GM18907 (cell line): ENCODE measurements at regions not wholly inside any gene's neighbourhood (a gene's known extent, or its start where the extent isn't known, plus 50 kb on each side); places are given as distances from the start of the nearest gene placed in this dataset.
"Not testable (repeated sequence)": the region's sequence is repeated elsewhere in the genome, so short reads cannot be mapped to it uniquely, and the experiment has no call there.

Source experiments
- ATAC-seq: cut with Tn5 transposase; IDR thresholded peaks from one replicate; pipeline ENCODE4 v1.9.1; 2021; ENCODE audit warnings: mild to moderate bottlenecking, moderate library complexity; ENCODE audit not compliant: unreplicated experiment

GRCh38 chr13:63218596-63218995 lies 1802.9 kb upstream of the PCDH20 start:
- ATAC-seq, result not testable (repeated sequence)

DNA sequence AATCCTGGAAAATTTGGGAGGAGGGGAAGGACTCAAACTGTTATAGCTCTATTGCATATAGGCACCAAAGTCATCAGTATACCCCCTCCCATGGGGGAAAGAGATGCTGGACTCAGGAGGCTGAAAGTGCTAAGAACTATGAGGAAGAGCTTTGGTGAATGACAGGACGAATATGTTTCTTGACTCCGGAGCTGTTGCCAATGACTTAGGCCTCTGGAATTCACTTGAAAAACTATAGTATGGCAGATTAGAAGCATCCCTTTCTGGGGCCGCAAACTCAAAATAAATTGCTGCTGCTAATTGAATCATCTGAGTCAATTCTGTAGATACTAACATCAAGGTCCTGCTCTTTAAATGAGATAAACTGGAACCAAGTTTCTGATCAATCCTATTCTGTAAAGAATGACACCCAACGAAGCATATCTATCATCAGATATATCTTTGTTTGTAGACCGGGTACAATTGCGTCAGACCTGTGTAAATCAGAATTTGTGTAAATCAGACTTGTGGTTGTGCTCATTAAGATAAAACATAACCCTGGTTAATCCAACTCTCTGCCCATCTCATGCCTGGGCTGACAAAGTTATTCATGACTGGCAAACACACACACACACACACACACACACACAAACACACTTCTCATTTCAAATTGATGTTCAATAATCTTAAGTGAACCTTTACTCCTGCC lies 1793.8 kb upstream of the PCDH20 start:
- ATAC-seq, result no peak

GRCh38 chr13:63208826-63209225 lies 1793.2 kb upstream of the PCDH20 start:
- no peak for ATAC-seq

- no peak for ATAC-seq
These were observed 1790.8 kb upstream of the PCDH20 start for GRCh38 chr13:63206461-63206860.

GRCh38 chr13:63201493-63201892 lies 1785.8 kb upstream of the PCDH20 start:
- no peak for ATAC-seq

DNA sequence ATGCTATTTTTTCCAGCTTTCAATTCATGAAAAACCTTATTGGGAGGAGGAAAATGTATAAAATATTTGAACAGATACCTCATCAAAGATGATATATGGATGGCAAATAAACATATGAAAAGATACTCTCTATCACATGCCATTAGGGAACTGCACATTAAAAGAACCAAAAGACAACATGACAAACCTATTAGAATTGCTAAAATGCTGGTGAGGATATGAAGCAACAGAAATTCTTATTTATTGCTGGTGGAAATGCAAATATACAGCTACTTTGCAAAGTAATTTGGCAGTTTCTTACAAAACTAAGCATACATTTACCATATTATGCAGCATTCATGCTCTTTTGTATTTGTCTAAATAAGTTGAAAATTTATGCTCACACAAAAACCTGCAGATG lies 1783.9 kb upstream of the PCDH20 start:
- no peak for ATAC-seq

GRCh38 chr13:63198071-63198470 lies 1782.4 kb upstream of the PCDH20 start:
- no peak for ATAC-seq

- ATAC-seq, result no peak
These were observed 1780.1 kb upstream of the PCDH20 start for GRCh38 chr13:63195726-63196125.

DNA sequence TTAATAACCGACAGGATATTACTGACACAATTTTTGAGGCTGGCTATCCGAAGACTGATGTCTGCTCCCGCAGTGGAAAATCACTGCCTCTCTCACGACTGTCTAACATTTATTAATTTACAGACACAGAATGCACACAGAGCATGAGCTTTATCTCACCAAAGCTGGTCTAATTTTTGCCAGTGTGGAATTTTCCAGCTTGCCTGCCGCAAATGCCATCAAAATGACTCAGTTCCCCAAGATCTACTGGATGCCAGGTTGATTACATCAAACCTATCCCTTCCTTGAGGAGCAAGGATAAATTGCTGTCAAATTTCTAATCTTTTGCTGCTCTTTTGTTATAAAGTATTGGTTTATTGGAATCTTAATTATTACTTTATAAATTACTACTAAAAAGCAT lies 1775.1 kb upstream of the PCDH20 start:
- ATAC-seq, result no peak

GRCh38 chr13:63190219-63190618 lies 1774.6 kb upstream of the PCDH20 start:
- ATAC-seq, result no peak

- no peak for ATAC-seq
These were observed 1774.1 kb upstream of the PCDH20 start for GRCh38 chr13:63189712-63190111.

- ATAC-seq, result no peak
These were observed 1769.0 kb upstream of the PCDH20 start for GRCh38 chr13:63184693-63185092.

DNA sequence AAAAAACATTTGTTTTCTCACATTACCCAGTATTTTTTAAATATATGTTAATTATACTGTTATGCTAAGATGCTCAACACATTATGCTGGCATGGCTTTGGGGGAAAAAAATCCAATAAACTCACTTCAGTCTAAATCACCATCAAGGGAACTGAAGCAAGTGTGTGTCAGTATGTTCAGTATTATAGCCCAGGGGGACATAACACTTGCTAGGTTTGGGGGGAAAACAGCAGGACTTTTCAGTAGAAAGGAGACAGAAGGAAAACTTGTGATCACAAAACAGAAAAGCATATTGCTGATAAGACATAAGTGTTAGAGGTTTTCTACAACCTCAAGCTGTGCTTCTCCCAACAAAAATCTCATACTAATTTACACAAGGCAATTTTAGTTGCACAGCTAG lies 1759.9 kb upstream of the PCDH20 start:
- ATAC-seq, result no peak

- ATAC-seq, result no peak
These were observed 1752.2 kb upstream of the PCDH20 start for GRCh38 chr13:63167699-63168337.

- no peak for ATAC-seq
These were observed 1750.7 kb upstream of the PCDH20 start for GRCh38 chr13:63166345-63166744.

GRCh38 chr13:63163903-63164302 lies 1748.3 kb upstream of the PCDH20 start:
- ATAC-seq, result no peak

- ATAC-seq, result no peak
These were observed 1745.6 kb upstream of the PCDH20 start for GRCh38 chr13:63161219-63161618.

DNA sequence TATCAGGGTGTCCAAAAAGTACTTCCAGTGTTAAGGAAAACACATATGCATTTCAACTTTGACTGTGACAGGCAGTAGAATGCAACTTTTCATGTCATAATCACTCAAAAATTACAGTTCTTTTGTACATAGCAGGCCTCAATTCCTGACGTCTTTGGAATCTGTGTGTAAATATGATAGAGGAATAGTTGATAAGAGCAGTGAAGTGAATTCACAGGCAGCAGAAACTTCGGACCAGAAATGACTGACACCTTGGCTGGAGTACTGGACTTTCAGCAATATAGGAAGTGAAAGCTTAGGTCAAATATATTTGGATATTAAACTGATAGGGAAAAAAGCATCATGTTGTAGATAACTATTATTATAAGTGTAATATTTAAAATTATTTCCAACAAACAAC lies 1741.2 kb upstream of the PCDH20 start:
- no peak for ATAC-seq

DNA sequence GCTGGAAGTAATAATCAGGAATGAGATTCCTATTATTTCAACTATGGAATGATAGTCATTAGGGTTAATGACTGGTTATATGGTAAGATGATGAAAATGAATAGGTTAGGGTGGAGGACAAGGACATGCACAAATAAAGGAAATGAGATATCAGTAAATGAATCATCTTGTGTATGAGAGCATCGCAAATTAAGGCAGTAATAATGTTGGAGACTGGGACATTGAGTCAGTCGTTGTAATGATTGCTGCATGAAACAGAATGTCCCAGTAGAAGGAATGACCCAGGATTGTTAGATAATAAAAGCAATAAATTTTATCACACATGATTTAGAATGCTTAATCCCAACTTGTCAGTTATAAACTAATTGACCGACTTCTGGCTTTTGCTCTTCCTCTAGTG lies 1733.7 kb upstream of the PCDH20 start:
- ATAC-seq, result no peak

GRCh38 chr13:63139277-63139676 lies 1723.6 kb upstream of the PCDH20 start:
- ATAC-seq, result no peak

GRCh38 chr13:63129995-63130394 lies 1714.3 kb upstream of the PCDH20 start:
- ATAC-seq, result no peak

DNA sequence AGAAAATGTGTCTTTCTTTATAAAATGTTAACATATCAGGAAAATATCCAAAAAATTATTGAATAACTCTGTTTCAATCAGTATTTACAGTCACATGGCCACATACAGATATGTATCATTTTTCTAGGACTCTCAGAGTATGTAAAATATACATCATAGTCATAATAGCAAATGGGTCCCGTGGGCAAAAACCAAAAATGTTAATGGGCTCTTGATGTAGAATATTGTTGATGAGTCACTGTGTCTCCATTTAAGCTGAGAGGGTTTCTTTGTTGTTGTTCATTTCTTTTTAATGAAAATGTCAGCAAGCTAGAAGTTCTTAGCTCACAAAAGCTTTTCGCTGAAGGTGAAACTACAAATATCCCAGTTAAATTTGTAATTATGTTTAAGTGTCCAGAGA lies 1713.1 kb upstream of the PCDH20 start:
- no peak for ATAC-seq

DNA sequence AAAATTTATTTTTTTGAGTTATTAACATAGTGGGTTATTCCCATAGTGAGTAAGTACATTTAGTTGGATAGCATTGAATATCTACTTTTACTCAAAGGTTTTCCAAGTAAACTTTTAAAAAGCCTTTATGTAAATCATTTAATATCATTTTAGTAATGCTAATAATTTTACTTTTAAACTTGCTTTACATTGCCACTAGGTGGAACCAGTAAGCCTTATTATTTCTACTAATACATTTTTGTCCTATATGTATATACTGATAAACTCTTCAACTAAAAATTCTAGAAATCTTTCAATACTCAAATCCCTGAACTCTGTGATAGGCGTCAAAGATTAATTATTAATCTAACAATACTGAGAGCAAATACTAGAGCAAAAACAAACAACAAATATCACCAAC lies 1709.2 kb upstream of the PCDH20 start:
- ATAC-seq, result no peak
